ENCODE measurements at regions not wholly inside any gene's neighbourhood (a gene's known extent, or its start where the extent isn't known, plus 50 kb on each side); places are given as distances from the start of the nearest gene placed in this dataset.

DNA sequence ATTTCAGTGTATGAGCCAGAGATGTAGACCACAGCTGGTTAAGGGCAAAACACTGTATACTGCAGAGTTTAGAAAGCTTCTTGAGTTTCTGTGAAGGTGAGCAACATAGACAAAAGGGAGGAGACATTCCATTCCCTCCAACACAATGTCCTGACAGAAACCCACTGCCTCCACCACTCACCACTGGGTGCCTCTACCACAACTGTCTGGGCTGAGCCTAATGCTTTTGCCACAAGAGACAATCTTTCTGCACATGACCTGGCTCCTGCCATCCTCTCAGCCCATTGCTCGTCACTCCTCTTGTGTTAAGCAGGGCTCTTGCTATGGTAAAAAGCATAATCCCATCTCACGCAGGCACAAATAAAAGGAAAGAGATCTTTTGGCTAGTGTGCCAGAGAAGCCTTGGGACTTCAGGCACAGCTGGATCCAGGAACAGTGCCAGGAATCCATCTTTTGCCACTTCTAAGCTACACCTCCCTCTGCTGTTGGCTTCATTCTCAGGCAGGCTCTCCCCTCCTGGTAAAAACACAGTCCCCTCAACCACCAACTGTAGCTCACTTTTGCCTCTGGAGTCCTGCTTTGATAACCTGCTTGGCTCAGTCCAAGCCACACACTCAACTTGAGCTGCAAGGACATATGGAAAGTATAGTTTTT is 140.6 kb upstream of the PRR20G start:
- in situ Hi-C loops (cut with MboI; ENCODE audit: low sequenced_read_pairs) = no loop called here
- ChIA-PET POLR2A (ENCODE audit: unreplicated experiment) (no interaction called here), CTCF (no interaction called here)
- Histone ChIP-seq H2BK120ac (ENCODE audit: low read depth, low read length) (no peak overlapping the region), H2BK15ac (ENCODE audit: low read depth, low read length) (no peak overlapping the region), H3K9me1 (ENCODE audit: insufficient read depth, low read length) (no peaks in the 10 kb centered on the region), H2AK9ac (replicated peaks; ENCODE audit: low read depth, low read length, poor library complexity) (no peak overlapping the region), H3K56ac (ENCODE audit: extremely low read depth, insufficient read depth, low read length) (no peak overlapping the region), H2BK5ac (ENCODE audit: low read depth, low read length, poor library complexity, severe bottlenecking) (no peak overlapping the region), H3K23ac (ENCODE audit: low read depth, low read length) (no peak overlapping the region), H3K4ac (ENCODE audit: low read depth, low read length) (no peak overlapping the region), H3K27ac (ENCODE audit: insufficient read depth, low read length) (no peak overlapping the region), H4K91ac (ENCODE audit: insufficient read depth, low read depth, low read length) (no peak overlapping the region), H3K4me1 (ENCODE audit: control insufficient read depth, insufficient read depth, low read length) (no peaks in the 10 kb centered on the region), H2BK20ac (ENCODE audit: low read depth, low read length) (no peak overlapping the region), H3K79me1 (ENCODE audit: low read depth in 1 of 2, low read length in 2 of 2) (no peaks in the 10 kb centered on the region), H3K4me3 (ENCODE audit: insufficient read depth, low read depth, low read length) (no peak overlapping the region), H3K27me3 (ENCODE audit: control insufficient read depth, insufficient read depth, low read length) (peaks cover 31% of the 10 kb centered on the region), H3K9ac (ENCODE audit: low read depth, low read length) (no peak overlapping the region), H4K8ac (ENCODE audit: low read depth in 2 of 2, low read length in 2 of 2) (no peak overlapping the region), H3K18ac (ENCODE audit: low read depth, low read length) (no peak overlapping the region), H2AK5ac (ENCODE audit: low read depth, low read length) (no peak overlapping the region), H3K36me3 (ENCODE audit: control insufficient read depth, insufficient read depth, low read length) (no peaks in the 10 kb centered on the region), H2AFZ (replicated peaks; ENCODE audit: low read length, poor library complexity) (no peak overlapping the region), H3K4me2 (ENCODE audit: low read depth, low read length) (no peak overlapping the region), H3K9me3 (ENCODE audit: control insufficient read depth, insufficient read depth, low read length) (no peaks in the 10 kb centered on the region), H4K5ac (ENCODE audit: low read depth, low read length) (no peak overlapping the region), H4K20me1 (ENCODE audit: insufficient read depth, low read length) (no peaks in the 10 kb centered on the region), H3K14ac (replicated peaks; ENCODE audit: low read depth, low read length) (no peak overlapping the region)
- no peak for DNase-seq
- ATAC-seq (ENCODE audit: low read depth) = no peak
- BruUV-seq (replicated peaks) = no TSS peak
- dilution Hi-C loops (cut with HindIII; ENCODE audit: low sequenced_read_pairs, unreplicated experiment) = no loop called here
- no peak for TF ChIP-seq CEBPB (IDR thresholded peaks at IDR 0.05; ENCODE audit: low read depth, low read length)
- no peak for TF ChIP-seq MXI1 (IDR thresholded peaks at IDR 0.05; ENCODE audit: borderline replicate concordance, low read depth, low read length)
- TF ChIP-seq, protein P1, sequence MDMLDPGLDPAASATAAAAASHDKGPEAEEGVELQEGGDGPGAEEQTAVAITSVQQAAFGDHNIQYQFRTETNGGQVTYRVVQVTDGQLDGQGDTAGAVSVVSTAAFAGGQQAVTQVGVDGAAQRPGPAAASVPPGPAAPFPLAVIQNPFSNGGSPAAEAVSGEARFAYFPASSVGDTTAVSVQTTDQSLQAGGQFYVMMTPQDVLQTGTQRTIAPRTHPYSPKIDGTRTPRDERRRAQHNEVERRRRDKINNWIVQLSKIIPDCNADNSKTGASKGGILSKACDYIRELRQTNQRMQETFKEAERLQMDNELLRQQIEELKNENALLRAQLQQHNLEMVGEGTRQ (IDR thresholded peaks at IDR 0.05; ENCODE audit: low read depth, low read length) = no peak
- no CpG with 5 or more reads among the region's 2 CpGs for WGBS, 2 experiments (ENCODE audit: extremely low coverage in 2 of 2, insufficient read length in 1 of 2)
- intact Hi-C loops (cut with micrococcal nuclease) = no loop called here

Measured in IMR-90 (cell line).